HG03460 (cell line): ENCODE measurements at regions not wholly inside any gene's neighbourhood (a gene's known extent, or its start where the extent isn't known, plus 50 kb on each side); places are given as distances from the start of the nearest gene placed in this dataset.
"Not testable (repeated sequence)": the region's sequence is repeated elsewhere in the genome, so short reads cannot be mapped to it uniquely, and the experiment has no call there.

ENCODE experiments used
- ATAC-seq: cut with Tn5 transposase; IDR thresholded peaks from one replicate; pipeline ENCODE4 v1.9.1; 2021; ENCODE audit not compliant: unreplicated experiment

GRCh38 chr6:85236636-85237035, 213.2 kb upstream of the NT5E start:
- ATAC-seq, result no peak

- ATAC-seq, result not testable (repeated sequence)
Measured at GRCh38 chr6:85227345-85227744, 222.5 kb upstream of the NT5E start.

- not testable (repeated sequence) for ATAC-seq
Measured at GRCh38 chr6:85212794-85213193, 237.1 kb upstream of the NT5E start.

GRCh38 chr6:85195243-85195642, 254.6 kb upstream of the NT5E start:
- no peak for ATAC-seq

GRCh38 chr6:85193339-85193738, 256.5 kb upstream of the NT5E start:
- ATAC-seq, result no peak

- no peak for ATAC-seq
Measured at GRCh38 chr6:85192596-85192995, 257.3 kb upstream of the NT5E start.

- ATAC-seq, result no peak
Measured at GRCh38 chr6:85192186-85192585, 257.7 kb upstream of the NT5E start.

- ATAC-seq, result no peak
Measured at GRCh38 chr6:85191656-85192055, 258.2 kb upstream of the NT5E start.

GRCh38 chr6:85186546-85187175, 263.2 kb upstream of the NT5E start:
- ATAC-seq, result no peak

- no peak for ATAC-seq
Measured at GRCh38 chr6:85185977-85186376, 263.9 kb upstream of the NT5E start.

- no peak for ATAC-seq
Measured at GRCh38 chr6:85183841-85184240, 266.0 kb upstream of the NT5E start.

GRCh38 chr6:85172705-85173104, 277.2 kb upstream of the NT5E start:
- ATAC-seq, result no peak

GRCh38 chr6:85172161-85172560, 277.7 kb upstream of the NT5E start:
- no peak for ATAC-seq

GRCh38 chr6:85169189-85169588, 280.7 kb upstream of the NT5E start:
- no peak for ATAC-seq

GRCh38 chr6:85168146-85168545, 281.7 kb upstream of the NT5E start:
- no peak for ATAC-seq

GRCh38 chr6:85166114-85166741, 283.7 kb upstream of the NT5E start:
- ATAC-seq, result no peak

GRCh38 chr6:85163156-85164080, 286.5 kb upstream of the NT5E start:
- no peak for ATAC-seq

GRCh38 chr6:85157311-85157710, 292.6 kb upstream of the NT5E start:
- ATAC-seq, result no peak

- ATAC-seq, result no peak
Measured at GRCh38 chr6:85143676-85144075, 306.2 kb upstream of the NT5E start.

- ATAC-seq, result no peak
Measured at GRCh38 chr6:85137865-85138264, 312.0 kb upstream of the NT5E start.

GRCh38 chr6:85136310-85136709, 313.6 kb upstream of the NT5E start:
- no peak for ATAC-seq
